ENCODE measurements at regions not wholly inside any gene's neighbourhood (a gene's known extent, or its start where the extent isn't known, plus 50 kb on each side); places are given as distances from the start of the nearest gene placed in this dataset.

GRCh38 chr2:107775791-107776190 is 50.9 kb upstream of the RGPD4 start (continued):
- TF ChIP-seq E2F8 (IDR thresholded peaks at IDR 0.05; ENCODE audit: low read depth, partially characterized antibody) = no peak
- no peak for TF ChIP-seq PHF20 (IDR thresholded peaks at IDR 0.05; ENCODE audit: partially characterized antibody)
- TF ChIP-seq ADNP (tag; IDR thresholded peaks at IDR 0.05) = no peak
- TF ChIP-seq U2AF2 (optimal IDR thresholded peaks at IDR 0.05; ENCODE audit: low read depth, low read length) = no peak
- no peak for TF ChIP-seq ZNF124 (CRISPR knock-in tag; IDR thresholded peaks at IDR 0.05)
- no peak for TF ChIP-seq MAZ (CRISPR knock-in tag; conservative IDR thresholded peaks at IDR 0.05 in 1 of 2, IDR thresholded peaks at IDR 0.05 in 1 of 2)
- TF ChIP-seq ZNF609 (CRISPR knock-in tag; IDR thresholded peaks at IDR 0.05; ENCODE audit: borderline replicate concordance) = no peak
- no peak for TF ChIP-seq RCOR1 (IDR thresholded peaks at IDR 0.05; ENCODE audit: borderline replicate concordance in 1 of 2, low read depth in 2 of 2, low read length in 2 of 2)
- no peak for TF ChIP-seq ZNF318 (IDR thresholded peaks at IDR 0.05; ENCODE audit: borderline replicate concordance in 1 of 2, low read depth in 1 of 2)
- no peak for TF ChIP-seq ZNF134 (CRISPR knock-in tag; conservative IDR thresholded peaks at IDR 0.05)
- no peak for TF ChIP-seq ZNF354B (CRISPR knock-in tag; IDR thresholded peaks at IDR 0.05)

All from K562 (cell line).